H9 (cell line): ENCODE measurements at regions not wholly inside any gene's neighbourhood (a gene's known extent, or its start where the extent isn't known, plus 50 kb on each side); places are given as distances from the start of the nearest gene placed in this dataset.

Experiments
- DNase-seq: peaks from one replicate; pipeline ENCODE4 v3.0.0-alpha.2; 2017
- H2AFZ ChIP-seq: one replicate; pipeline ENCODE4 v1.6.1; 2013; ENCODE audit warnings: mild to moderate bottlenecking, low read length, control low read depth, moderate library complexity
- H2AK5ac ChIP-seq: 2 replicates; pipeline ENCODE4 v1.6.1; 2013; ENCODE audit warnings: low read length, control low read depth, mixed read lengths; ENCODE audit not compliant: insufficient read length
- H2BK120ac ChIP-seq: one replicate; pipeline ENCODE4 v1.6.1; 2013; ENCODE audit warnings: low read depth, mild to moderate bottlenecking, low read length, control low read depth, inconsistent platforms; ENCODE audit not compliant: poor library complexity, severe bottlenecking
- H2BK12ac ChIP-seq: 2 replicates; pipeline ENCODE4 v1.6.1; 2013; ENCODE audit warnings: low read length, control low read depth, mixed read lengths, low read depth; ENCODE audit not compliant: insufficient read length
- H2BK15ac ChIP-seq: 2 replicates; pipeline ENCODE4 v1.6.1; 2013; ENCODE audit warnings: low read depth, low read length, control low read depth
- H2BK20ac ChIP-seq: one replicate; pipeline ENCODE4 v1.6.1; 2013; ENCODE audit warnings: low read depth, mild to moderate bottlenecking, low read length, control low read depth, inconsistent platforms; ENCODE audit not compliant: poor library complexity, severe bottlenecking
- H2BK5ac ChIP-seq: 2 replicates; pipeline ENCODE4 v1.6.1; 2013; ENCODE audit warnings: low read length, control low read depth, mixed read lengths; ENCODE audit not compliant: insufficient read length
- H3K14ac ChIP-seq: 2 replicates; pipeline ENCODE4 v1.6.1; 2013; ENCODE audit warnings: low read length, control low read depth; ENCODE audit not compliant: insufficient read depth
- H3K18ac ChIP-seq: 2 replicates; pipeline ENCODE4 v1.6.1; 2013; ENCODE audit warnings: low read depth, mild to moderate bottlenecking, mixed read lengths, low read length, control low read depth; ENCODE audit not compliant: insufficient read length
- H3K23ac ChIP-seq: 2 replicates; pipeline ENCODE4 v1.6.1; 2013; ENCODE audit warnings: low read length, control low read depth, mixed read lengths, low read depth; ENCODE audit not compliant: insufficient read length
- H3K23me2 ChIP-seq: 2 replicates; pipeline ENCODE4 v1.6.1; 2013; ENCODE audit warnings: low read depth, mild to moderate bottlenecking, mixed read lengths, low read length, control low read depth; ENCODE audit not compliant: insufficient read length, poor library complexity, severe bottlenecking
- H3K27ac ChIP-seq: 2 replicates; pipeline ENCODE4 v1.5.1; 2013; ENCODE audit warnings: low read length, control low read depth, mixed read lengths, low read depth; ENCODE audit not compliant: insufficient read length
- H3K27me3 ChIP-seq: 2 replicates; pipeline ENCODE4 v1.6.1; 2013; ENCODE audit warnings: low read length, control low read depth, inconsistent platforms; ENCODE audit not compliant: insufficient read depth
- H3K4ac ChIP-seq: 2 replicates; pipeline ENCODE4 v1.6.1; 2013; ENCODE audit warnings: low read depth, mild to moderate bottlenecking, control low read depth, inconsistent platforms, low read length, moderate library complexity
- H3K4me1 ChIP-seq: 2 replicates; pipeline ENCODE4 v1.6.1; 2013; ENCODE audit warnings: low read length, control low read depth, inconsistent platforms; ENCODE audit not compliant: insufficient read depth
- H3K4me2 ChIP-seq: 2 replicates; pipeline ENCODE4 v1.6.1; 2013; ENCODE audit warnings: low read length, control low read depth, mixed read lengths; ENCODE audit not compliant: insufficient read length, insufficient read depth
- H3K56ac ChIP-seq: 2 replicates; pipeline ENCODE4 v1.6.1; 2013; ENCODE audit warnings: low read depth, mild to moderate bottlenecking, mixed read lengths, low read length, control low read depth; ENCODE audit not compliant: insufficient read length
- H3K79me1 ChIP-seq: 2 replicates; pipeline ENCODE4 v1.6.1; 2013; ENCODE audit warnings: low read depth, mild to moderate bottlenecking, moderate library complexity, low read length, control low read depth, inconsistent platforms; ENCODE audit not compliant: insufficient read depth, poor library complexity, severe bottlenecking
- H3K79me2 ChIP-seq: 2 replicates; pipeline ENCODE4 v1.6.1; 2013; ENCODE audit warnings: low read length, control low read depth, inconsistent platforms; ENCODE audit not compliant: insufficient read depth
- H3K9ac ChIP-seq: 2 replicates; pipeline ENCODE4 v1.6.1; 2013; ENCODE audit warnings: low read length, control low read depth, mixed read lengths; ENCODE audit not compliant: insufficient read length; ENCODE audit errors: extremely low read depth
- H3K9me3 ChIP-seq: one replicate; pipeline ENCODE4 v1.6.1; 2013; ENCODE audit warnings: low read depth, low read length, inconsistent platforms; ENCODE audit not compliant: control insufficient read depth
- H3T11ph ChIP-seq: one replicate; pipeline ENCODE4 v1.6.1; 2013; ENCODE audit warnings: mild to moderate bottlenecking, low read length, control low read depth, inconsistent platforms
- H4K20me1 ChIP-seq: one replicate; pipeline ENCODE4 v1.6.1; 2013; ENCODE audit not compliant: control insufficient read depth, insufficient read length, insufficient read depth
- H4K5ac ChIP-seq: 2 replicates; pipeline ENCODE4 v1.6.1; 2013; ENCODE audit warnings: low read depth, mild to moderate bottlenecking, mixed read lengths, low read length, control low read depth; ENCODE audit not compliant: insufficient read length
- H4K8ac ChIP-seq: replicated peaks from 2 replicates; pipeline ENCODE4 v1.6.1; 2013; ENCODE audit warnings: low read length, control low read depth, mixed read lengths, low read depth; ENCODE audit not compliant: insufficient read length
- H4K91ac ChIP-seq: 2 replicates; pipeline ENCODE4 v1.6.1; 2013; ENCODE audit warnings: low read depth, mild to moderate bottlenecking, moderate library complexity, mixed read lengths, low read length, control low read depth; ENCODE audit not compliant: insufficient read length
- H3K27ac Mint-ChIP-seq, 3 experiments: 2 replicates in 2 of 3; 3 replicates in 1 of 3; pipeline ENCODE4 v1.8.0; 2020 to 2021; ENCODE audit warnings: mixed read lengths in 3 of 3, mild to moderate bottlenecking in 1 of 3, moderate library complexity in 1 of 3
- H3K27me3 Mint-ChIP-seq: 2 replicates; pipeline ENCODE4 v1.8.0; 2021; ENCODE audit warnings: low read depth, mild to moderate bottlenecking, moderate library complexity, mixed read lengths
- H3K36me3 Mint-ChIP-seq, 3 experiments: 2 replicates in 2 of 3; 3 replicates in 1 of 3; pipeline ENCODE4 v1.8.0; 2020 to 2021; ENCODE audit warnings: low read depth in 3 of 3, mixed read lengths in 3 of 3; ENCODE audit not compliant: insufficient read depth in 1 of 3
- H3K4me1 Mint-ChIP-seq, 2 experiments: 2 replicates each; pipeline ENCODE4 v1.8.0; 2020; ENCODE audit warnings: mixed read lengths in 2 of 2
- H3K4me3 Mint-ChIP-seq, 2 experiments: 2 replicates in 1 of 2; 3 replicates in 1 of 2; pipeline ENCODE4 v1.8.0; 2020 to 2021; ENCODE audit warnings: mild to moderate bottlenecking in 2 of 2, mixed read lengths in 2 of 2, moderate library complexity in 1 of 2
- H3K9me3 Mint-ChIP-seq, 2 experiments: 2 replicates in 1 of 2; 3 replicates in 1 of 2; pipeline ENCODE4 v1.8.0; 2020; ENCODE audit warnings: mild to moderate bottlenecking in 2 of 2, mixed read lengths in 2 of 2, moderate library complexity in 1 of 2
- WGBS: extraction: QIAGEN DNeasy Blood & Tissue Kit; methylation state at CpG from one replicate; pipeline ENCODE4 v1.1.7; 2013; ENCODE audit warnings: missing lambda C conversion rate, low lambda C conversion rate, mixed read lengths; ENCODE audit not compliant: insufficient read length; ENCODE audit errors: extremely low coverage; 5-methylcytosine and 5-hydroxymethylcytosine counted together
- TF ChIP-seq, protein P1 (sequence below): fragments of 200-600 bp; sonication (generic); conservative IDR thresholded peaks from 3 replicates; pipeline ENCODE4 v1.8.0; 2021; ENCODE audit warnings: antibody characterized with exemption, mild to moderate bottlenecking

GRCh38 chr4:66252291-66252690 is 582.0 kb upstream of the EPHA5 start:
- no peak overlapping the region for H3K9ac ChIP-seq
- no peak overlapping the region for H2AFZ ChIP-seq
- H4K5ac ChIP-seq, result no peak overlapping the region
- H3K79me1 ChIP-seq, result no peaks in the 10 kb centered on the region
- Mint-ChIP-seq H3K27me3 (no peaks in the 10 kb centered on the region), H3K9me3 (peaks cover 9 to 15% of the 10 kb centered on the region in 2 experiments; a peak in 4 of 5 replicates), H3K4me1 (no peaks in the 10 kb centered on the region), H3K36me3 (peaks cover 0 to 4% (median 0%) of the 10 kb centered on the region in 3 experiments; a peak in 2 of 7 replicates), H3K27ac (no peak overlapping the region), H3K4me3 (no peak overlapping the region)
- TF ChIP-seq, protein P1, sequence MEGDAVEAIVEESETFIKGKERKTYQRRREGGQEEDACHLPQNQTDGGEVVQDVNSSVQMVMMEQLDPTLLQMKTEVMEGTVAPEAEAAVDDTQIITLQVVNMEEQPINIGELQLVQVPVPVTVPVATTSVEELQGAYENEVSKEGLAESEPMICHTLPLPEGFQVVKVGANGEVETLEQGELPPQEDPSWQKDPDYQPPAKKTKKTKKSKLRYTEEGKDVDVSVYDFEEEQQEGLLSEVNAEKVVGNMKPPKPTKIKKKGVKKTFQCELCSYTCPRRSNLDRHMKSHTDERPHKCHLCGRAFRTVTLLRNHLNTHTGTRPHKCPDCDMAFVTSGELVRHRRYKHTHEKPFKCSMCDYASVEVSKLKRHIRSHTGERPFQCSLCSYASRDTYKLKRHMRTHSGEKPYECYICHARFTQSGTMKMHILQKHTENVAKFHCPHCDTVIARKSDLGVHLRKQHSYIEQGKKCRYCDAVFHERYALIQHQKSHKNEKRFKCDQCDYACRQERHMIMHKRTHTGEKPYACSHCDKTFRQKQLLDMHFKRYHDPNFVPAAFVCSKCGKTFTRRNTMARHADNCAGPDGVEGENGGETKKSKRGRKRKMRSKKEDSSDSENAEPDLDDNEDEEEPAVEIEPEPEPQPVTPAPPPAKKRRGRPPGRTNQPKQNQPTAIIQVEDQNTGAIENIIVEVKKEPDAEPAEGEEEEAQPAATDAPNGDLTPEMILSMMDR, result peak; percentile 25; the same call in 2 of the 3 replicates
- H3K9me3 ChIP-seq, result no peaks in the 10 kb centered on the region
- no peak overlapping the region for H4K8ac ChIP-seq
- no peak for DNase-seq
- H3K27ac ChIP-seq, result no peak overlapping the region
- no peak overlapping the region for H3K18ac ChIP-seq
- no peak overlapping the region for H3K14ac ChIP-seq
- H3T11ph ChIP-seq, result no peak overlapping the region
- no peak overlapping the region for H3K23ac ChIP-seq
- no peak overlapping the region for H2BK5ac ChIP-seq
- H3K4me2 ChIP-seq, result no peak overlapping the region
- H3K27me3 ChIP-seq, result no peaks in the 10 kb centered on the region
- no peaks in the 10 kb centered on the region for H3K23me2 ChIP-seq
- no peak overlapping the region for H2AK5ac ChIP-seq
- H3K56ac ChIP-seq, result no peak overlapping the region
- no peak overlapping the region for H2BK12ac ChIP-seq
- H3K4ac ChIP-seq, result no peak overlapping the region
- no peak overlapping the region for H2BK120ac ChIP-seq
- H2BK20ac ChIP-seq, result no peak overlapping the region
- H3K79me2 ChIP-seq, result no peaks in the 10 kb centered on the region
- no peak overlapping the region for H2BK15ac ChIP-seq
- no CpG with 5 or more reads among the region's 1 CpG for WGBS
- H3K4me1 ChIP-seq, result no peaks in the 10 kb centered on the region
- H4K20me1 ChIP-seq, result no peaks in the 10 kb centered on the region
- H4K91ac ChIP-seq, result no peak overlapping the region
